ENCODE measurements at regions not wholly inside any gene's neighbourhood (a gene's known extent, or its start where the extent isn't known, plus 50 kb on each side); places are given as distances from the start of the nearest gene placed in this dataset.

DNA sequence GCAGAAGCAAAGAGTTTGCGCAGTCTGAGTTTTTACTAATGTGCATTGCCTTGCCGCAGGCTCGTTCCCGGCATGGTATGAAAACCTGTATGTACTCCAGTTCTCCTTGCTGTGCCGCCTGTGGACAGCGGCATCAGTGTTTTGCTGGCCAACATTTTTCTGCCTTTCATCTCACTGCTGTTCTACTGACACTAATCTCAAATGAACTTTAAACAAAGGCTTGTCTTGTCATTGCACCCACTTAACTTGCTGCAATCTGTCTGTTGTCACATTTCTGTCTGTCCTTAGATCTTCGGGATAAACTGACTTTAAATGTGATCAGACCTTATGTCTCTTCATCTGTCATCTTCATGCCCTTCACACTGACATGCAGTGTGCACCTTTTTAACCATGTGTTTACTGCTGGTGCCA, 71.7 kb upstream of the ZNRF2 start:
- in situ Hi-C loops (cut with HindIII; ENCODE audit: low sequenced_read_pairs): no loop called here

DNA sequence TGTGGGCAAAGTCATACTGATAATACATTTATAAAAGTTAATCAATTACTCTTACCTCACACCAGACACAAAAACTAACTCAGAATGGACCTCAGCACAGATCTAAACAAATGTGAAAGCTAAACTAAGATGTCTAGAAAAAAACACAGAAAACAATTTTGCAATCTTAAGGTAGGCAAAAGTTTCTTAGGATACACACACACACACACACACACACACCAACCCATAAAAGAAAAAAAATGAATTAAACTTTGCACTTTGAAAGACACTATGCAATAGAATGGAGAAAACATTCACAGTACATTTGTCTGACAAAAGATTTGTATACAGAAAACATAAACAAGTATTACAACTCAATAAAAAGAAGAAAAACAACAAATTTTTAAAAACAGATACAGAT, 70.8 kb upstream of the ZNRF2 start:
- DNase-seq (ENCODE audit: low spot score): no peak
- in situ Hi-C loops (cut with HindIII; ENCODE audit: low sequenced_read_pairs): no loop called here

More for the DNA sequence above, 71.7 kb upstream of the ZNRF2 start:
- peak; percentile 48 for DNase-seq (ENCODE audit: low spot score)

DNA sequence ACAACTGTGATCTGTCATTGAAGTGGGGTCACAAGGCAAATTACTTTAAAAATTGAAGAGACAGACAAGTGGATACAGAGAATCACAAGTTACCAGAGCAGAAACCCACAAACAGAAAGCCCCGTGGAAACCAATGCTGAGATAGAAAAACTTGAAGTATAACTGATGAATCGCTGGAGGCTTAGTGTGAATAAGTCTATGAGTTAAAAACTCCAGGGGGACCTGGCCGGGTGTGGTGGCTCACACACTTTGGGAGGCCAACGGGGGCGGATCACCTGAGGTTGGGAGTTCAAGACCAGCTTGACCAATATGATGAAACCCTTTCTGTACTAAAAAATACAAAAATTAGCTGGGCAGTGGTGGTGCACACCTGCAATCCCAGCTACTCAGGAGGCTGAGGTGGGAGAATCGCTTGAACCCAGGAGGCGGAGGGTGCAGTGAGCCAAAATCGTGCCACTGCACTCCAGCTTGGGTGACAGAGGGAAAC, 69.7 kb upstream of the ZNRF2 start:
- in situ Hi-C loops (cut with HindIII; ENCODE audit: low sequenced_read_pairs): no loop called here
- DNase-seq (ENCODE audit: low spot score): no peak

DNA sequence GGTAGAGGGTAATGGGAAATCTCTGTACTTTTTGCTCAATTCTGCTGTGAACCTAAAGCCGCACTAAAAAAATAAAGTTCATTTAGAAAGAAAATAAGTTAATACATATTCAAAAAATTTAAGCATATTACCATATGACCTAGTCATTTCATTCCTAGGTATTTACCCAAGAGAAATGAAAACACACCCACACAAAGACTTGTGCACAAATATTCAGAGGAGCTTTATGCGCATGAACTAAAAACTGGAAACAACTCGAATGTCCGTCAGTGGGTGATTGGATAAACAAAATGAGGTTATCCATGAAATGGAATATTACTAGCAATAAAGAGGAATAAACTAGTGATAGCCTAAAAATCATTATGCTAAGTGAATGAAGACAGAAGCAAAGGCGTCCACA, 62.6 kb upstream of the ZNRF2 start:
- in situ Hi-C loops (cut with HindIII; ENCODE audit: low sequenced_read_pairs): no loop called here
- DNase-seq (ENCODE audit: low spot score): no peak

DNA sequence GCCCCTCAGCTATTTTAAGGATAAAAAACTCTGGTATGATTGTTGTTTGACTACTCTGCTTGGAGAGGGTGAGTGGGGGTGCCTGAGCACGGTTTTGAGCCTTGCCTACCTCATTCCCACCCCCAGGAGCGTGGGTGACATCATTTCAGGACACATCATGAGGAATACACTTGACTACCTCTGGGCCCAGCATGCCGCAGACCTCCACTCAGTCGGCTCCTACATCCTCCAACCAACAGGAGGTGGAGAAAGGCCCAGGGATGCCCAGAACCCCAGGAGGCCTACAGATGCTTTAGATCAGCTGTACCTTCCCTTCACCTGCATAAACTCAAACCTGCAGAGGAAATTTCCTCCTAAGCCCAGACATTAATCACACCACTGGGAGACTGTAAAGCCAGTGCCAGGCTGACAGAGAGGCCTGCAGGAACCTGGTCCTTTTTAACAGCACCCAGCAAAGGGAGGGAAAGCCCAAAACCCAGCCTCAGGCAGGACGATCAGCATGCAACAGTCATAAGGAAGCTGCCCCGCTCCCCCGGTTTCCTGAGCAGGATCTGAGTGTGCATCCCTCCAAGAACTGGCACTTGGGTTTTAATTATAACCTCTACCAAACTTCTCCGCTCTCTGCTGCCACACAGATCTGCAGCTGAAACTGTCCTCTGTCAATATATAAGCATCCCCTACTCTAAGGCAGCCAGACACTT, 61.7 kb upstream of the ZNRF2 start:
- DNase-seq (ENCODE audit: low spot score): no peak
- in situ Hi-C loops (cut with HindIII; ENCODE audit: low sequenced_read_pairs): no loop called here

DNA sequence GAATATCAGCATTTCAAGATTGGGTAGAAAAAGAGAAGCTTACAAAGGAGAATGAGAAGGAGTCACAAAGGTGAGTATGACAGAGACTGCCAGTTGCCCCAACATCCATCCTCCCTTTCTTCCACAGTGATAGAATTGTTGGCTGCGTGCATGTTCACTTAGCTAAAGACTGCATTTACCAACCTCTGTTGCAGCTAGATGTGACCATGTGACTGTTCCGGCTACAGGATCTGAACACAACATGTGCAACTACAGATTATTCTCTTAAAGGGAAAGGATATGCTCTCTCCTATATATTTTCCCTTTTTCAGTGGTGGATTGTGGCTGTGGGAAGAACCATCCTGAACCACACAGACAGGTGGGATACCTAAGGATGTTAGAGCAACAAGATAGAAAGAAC, 60.5 kb upstream of the ZNRF2 start:
- in situ Hi-C loops (cut with HindIII; ENCODE audit: low sequenced_read_pairs): no loop called here
- no peak for DNase-seq (ENCODE audit: low spot score)

DNA sequence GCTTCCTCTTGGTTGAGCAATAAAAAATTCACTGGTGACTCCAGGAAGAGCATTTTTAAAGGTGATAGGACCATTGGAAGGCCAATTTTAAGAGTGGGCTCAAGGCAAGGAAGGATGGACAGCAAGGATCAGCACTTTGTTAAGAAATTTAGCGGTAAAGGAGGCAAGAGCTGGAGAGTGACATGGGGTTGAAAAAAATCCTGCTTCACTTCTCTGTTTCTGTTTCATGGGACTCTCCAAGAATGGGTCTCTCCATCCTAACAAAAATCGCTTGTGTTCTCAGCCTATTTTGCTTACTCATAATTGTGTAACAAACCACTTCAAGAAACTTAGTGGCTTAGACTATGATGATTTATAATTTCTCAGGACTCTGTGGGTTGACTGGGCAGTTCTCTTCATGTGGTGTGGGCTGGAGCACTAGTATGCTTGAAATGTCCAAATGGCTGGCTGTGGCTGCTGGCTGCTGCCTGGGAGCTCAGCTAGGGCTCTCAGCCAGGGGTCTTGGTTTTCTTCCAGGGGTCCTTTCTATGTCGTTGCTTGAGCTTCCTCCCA, 59.8 kb upstream of the ZNRF2 start:
- in situ Hi-C loops (cut with HindIII; ENCODE audit: low sequenced_read_pairs): loop anchor here (5.0 kb wide), 1 partner anchor 37 kb away; no protein-coding TSS in a partner anchor
- peak; percentile 20 for DNase-seq (ENCODE audit: low spot score)

DNA sequence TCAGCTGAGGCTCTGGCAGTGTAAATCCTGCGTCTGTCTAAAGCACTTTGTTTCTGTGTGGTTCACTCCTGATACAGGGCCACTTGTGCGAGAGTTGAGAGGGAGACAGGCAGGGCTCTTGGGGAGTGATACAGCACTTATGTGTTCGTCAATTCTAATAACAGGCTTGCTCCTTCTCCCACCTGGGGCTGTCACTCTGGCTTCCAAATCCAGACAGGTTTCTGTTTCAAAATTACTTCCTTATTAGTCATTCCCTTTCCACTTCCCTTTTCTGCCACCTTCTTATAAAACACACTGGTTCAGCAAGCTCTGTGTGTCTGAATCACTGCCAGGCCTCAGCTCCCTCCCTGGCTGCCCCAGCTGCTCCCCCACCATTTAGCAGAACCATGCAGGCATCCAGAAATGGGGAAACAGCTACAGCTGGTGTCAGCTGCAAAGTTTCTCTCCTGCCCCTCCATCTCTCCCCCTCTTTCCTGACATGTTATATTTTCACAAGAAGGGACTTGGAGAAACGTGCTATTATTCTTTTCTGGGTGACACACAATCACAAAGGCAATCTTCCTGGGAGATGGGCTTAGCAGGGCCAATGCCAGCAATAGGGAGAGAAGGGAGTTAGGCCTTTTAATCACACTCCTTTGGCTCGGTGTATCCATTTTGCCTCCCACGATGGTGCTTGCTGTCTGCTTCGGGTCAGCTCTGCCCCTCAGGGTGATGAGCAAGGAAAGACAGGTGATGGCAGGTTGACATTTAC, 58.4 kb upstream of the ZNRF2 start:
- in situ Hi-C loops (cut with HindIII; ENCODE audit: low sequenced_read_pairs): loop anchor here (5.0 kb wide), 1 partner anchor 39 kb away; no protein-coding TSS in a partner anchor
- DNase-seq (ENCODE audit: low spot score): peak; percentile 84

DNA sequence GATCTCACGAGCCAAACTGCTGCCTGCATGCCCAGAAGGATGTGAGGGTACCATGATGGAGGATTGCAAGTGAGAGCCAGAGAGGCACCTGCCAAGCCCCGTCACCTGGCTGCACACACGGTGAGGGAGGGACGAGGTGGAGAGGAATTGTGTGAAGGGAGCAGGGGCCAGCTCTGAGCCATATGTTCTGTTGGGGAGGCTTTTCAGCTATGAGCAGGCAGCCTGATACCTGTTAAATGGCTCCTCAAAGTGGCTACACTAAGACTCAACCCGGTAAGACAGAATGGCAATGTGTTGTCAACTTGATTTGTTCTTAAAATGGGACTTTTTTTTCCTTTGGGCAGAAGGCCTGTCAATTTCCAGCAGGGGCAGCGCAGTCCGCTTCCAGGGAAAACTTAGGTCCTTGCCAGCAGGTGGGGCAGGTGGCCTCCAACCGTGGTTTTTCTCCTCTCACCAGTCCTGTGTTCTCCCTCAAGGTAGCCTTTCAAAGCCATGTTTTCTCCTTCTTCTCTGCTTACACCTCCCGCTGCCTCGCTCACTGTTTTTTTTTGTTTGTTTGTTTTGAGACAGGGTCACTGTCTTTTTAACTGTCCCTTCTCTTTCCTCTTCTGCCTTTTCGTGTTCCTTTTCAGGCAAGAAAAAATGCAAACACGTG, 57.7 kb upstream of the ZNRF2 start:
- in situ Hi-C loops (cut with HindIII; ENCODE audit: low sequenced_read_pairs): loop anchor here (5.0 kb wide), 1 partner anchor 39 kb away; no protein-coding TSS in a partner anchor
- peak; percentile 85 for DNase-seq (ENCODE audit: low spot score)

DNA sequence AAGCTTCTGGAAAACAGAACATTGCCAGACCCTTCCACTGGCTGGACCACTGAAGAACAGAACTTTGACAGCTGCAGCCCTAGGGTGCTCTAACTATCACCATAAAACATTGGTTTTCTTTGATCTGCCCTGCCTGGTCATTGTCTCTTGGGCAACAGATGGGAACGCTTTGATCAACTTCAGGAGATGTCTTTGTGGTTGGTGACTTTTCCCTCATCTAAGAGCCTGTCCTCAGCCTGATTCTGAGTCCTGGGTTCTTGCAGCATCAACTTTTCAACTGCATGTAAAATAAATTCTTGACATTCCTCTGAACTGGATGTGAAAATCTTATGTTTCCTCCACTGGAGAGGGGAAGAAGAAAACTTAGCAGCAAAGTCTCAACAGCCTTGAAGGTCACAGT, 53.1 kb upstream of the ZNRF2 start:
- in situ Hi-C loops (cut with HindIII; ENCODE audit: low sequenced_read_pairs): no loop called here
- DNase-seq (ENCODE audit: low spot score): no peak

DNA sequence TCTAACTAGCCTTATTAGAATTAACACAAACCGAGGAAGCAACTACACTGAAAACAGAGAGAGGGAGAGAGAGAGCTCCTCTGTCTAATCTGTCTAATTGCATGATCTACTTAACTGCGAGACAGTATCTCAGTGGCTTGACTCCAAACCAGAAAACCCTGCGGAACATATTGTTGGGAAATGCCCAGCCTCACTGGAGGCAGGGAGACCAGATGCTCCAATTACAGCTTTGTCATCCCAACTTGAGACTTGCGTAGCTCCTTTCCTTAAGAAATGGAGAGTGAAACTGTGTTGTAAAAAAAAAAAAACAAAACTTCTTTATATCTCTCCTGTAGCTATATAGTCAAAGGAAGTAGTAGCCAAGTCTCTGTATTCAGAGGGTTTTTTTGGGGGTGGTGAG, 52.0 kb upstream of the ZNRF2 start:
- peak; percentile 32 for DNase-seq (ENCODE audit: low spot score)
- in situ Hi-C loops (cut with HindIII; ENCODE audit: low sequenced_read_pairs): no loop called here
